HG02623 (cell line): ENCODE measurements at regions not wholly inside any gene's neighbourhood (a gene's known extent, or its start where the extent isn't known, plus 50 kb on each side); places are given as distances from the start of the nearest gene placed in this dataset.
"Not testable (repeated sequence)": the region's sequence is repeated elsewhere in the genome, so short reads cannot be mapped to it uniquely, and the experiment has no call there.

Source experiments
- ATAC-seq: cut with Tn5 transposase; IDR thresholded peaks from one replicate; pipeline ENCODE4 v1.9.1; 2021; ENCODE audit warnings: moderate library complexity; ENCODE audit not compliant: unreplicated experiment

GRCh38 chr2:48043131-48043700 is 136.9 kb upstream of the FBXO11 start:
- ATAC-seq, result no peak

- ATAC-seq, result no peak
These were observed 137.4 kb upstream of the FBXO11 start for GRCh38 chr2:48043746-48044145.

GRCh38 chr2:48045613-48046012 is 139.3 kb upstream of the FBXO11 start:
- no peak for ATAC-seq

GRCh38 chr2:48048476-48049171 is 142.3 kb upstream of the FBXO11 start:
- no peak for ATAC-seq

DNA sequence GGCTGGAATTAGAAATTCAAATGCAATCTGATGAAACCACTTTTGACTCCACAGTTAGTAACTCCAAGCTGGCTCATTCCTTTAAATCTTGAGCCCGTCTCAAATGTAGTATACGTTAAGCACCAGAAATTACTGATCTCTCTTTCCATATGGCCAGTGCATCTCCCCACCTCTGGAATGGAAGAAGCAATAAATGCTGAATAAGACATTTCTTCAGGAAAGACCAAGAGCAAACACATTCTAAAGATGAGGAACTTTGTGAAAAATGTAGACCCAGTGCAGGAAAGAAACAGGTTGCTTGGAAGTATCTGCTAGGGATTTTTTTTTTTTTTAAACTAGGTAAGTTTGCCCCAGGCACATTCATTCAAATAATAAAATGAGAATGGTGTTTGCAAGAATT is 143.1 kb upstream of the FBXO11 start:
- ATAC-seq, result no peak

DNA sequence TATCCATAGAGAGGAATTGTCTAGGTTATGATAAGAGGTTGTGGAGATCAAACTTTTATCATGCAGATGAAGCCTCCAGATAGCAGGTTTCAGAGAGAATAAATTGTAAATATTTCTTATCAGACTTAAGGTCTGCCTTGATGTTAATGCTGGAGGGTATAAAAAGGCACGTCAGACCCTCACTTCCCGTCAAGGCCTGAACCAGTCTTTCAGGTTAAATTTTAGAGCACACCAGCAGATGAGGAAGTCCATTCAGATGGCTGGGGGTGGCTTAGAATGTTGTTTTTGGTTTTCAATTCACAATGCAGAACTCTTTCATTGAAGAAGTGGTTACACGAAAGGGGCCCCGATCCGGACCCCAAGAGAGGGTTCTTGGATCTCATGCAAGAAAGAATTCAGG is 144.4 kb upstream of the FBXO11 start:
- no peak for ATAC-seq

DNA sequence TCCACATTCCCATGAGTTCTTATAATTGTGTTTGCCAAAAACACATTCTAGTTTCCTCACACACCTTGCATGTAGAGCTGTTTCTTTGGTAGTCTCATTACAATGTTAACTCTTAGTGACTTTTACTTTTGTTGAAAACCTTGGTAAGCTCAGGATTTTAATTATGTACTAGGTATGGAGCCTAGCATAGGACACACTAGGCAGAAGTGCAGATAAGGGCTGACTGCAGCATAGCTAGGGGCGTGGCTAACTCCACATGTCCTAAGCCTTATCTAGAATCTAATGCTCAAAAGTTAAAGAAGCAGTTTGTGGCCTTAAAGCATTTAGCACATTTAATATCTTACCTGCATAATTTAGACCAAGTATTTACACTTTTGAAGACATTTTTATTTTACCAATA is 153.7 kb upstream of the FBXO11 start:
- no peak for ATAC-seq

DNA sequence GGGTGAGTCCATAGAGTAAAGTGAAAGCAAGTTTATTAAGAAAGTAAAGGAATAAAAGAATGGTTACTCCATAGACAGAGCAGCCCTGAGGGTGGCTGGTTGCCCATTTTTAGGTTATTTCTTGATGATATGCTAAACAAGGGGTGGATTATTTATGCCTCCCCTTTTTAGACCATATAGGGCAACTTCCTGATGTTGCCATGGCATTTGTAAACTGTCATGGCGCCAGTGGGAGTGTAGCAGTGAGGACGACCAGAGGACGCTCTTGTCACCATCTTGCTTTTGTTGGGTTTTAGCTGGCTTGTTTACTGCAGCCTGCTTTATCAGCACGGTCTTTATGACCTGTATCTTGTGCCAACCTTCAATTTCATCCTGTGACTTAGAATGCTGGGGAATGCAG is 155.4 kb upstream of the FBXO11 start:
- not testable (repeated sequence) for ATAC-seq

DNA sequence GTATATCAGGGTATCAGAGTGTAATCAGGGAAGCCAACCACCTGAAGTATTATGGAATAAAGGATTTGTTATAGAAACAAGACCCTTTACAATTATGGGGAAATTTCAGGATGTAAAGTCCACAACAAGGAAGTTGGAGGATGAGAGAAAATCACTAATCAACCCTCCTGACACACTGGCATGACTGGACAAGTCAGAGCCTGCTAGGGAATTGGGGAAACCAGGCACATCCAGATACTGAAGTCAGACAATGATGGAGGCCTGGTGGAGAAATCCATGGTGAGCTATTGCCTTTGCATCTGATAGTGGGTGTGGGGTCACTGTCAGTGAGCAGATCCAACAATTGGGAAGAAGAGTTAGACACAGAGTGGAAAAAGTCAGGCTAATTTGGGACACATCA is 158.8 kb upstream of the FBXO11 start:
- ATAC-seq, result no peak

GRCh38 chr2:48066000-48066399 is 159.7 kb upstream of the FBXO11 start:
- no peak for ATAC-seq

- ATAC-seq, result no peak
These were observed 163.5 kb upstream of the FBXO11 start for GRCh38 chr2:48069769-48070168.

DNA sequence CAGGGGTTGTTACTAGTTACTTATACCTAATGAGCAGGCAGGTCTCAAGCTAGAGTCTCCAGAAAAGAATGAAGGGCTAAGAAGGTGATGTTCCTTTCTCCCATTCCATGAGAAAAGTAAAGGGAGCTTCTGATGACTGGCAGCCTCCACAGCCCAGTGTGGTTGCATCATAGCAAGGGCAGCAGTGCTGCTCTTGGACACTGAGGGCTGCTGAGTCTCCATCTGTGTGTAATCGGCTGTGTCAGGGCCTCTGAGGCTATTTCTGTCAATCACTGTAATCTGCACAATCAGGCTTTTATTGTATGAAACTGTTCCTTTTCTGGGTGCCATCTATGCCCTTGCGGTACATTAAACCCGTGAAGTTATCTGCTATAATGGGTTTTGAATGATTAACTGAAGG is 164.1 kb upstream of the FBXO11 start:
- no peak for ATAC-seq

DNA sequence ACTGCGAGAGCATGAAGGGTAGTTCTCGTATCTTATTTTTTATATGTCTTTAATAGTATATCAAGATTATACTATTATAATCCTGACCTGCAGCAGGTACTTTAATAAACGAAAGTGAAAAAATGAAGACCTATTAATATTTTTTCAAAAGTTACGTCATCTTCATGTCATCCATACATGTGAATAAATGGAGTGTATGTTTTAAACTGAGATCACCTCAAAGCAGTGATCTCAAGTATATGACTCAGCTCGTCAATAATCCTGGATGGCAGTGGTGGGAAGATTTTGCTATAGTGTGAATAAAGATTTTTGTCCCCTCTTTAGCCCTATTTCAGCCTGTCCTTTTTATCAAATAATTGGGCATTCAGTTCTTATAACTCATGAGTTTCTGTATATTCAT is 166.3 kb upstream of the FBXO11 start:
- ATAC-seq, result no peak

DNA sequence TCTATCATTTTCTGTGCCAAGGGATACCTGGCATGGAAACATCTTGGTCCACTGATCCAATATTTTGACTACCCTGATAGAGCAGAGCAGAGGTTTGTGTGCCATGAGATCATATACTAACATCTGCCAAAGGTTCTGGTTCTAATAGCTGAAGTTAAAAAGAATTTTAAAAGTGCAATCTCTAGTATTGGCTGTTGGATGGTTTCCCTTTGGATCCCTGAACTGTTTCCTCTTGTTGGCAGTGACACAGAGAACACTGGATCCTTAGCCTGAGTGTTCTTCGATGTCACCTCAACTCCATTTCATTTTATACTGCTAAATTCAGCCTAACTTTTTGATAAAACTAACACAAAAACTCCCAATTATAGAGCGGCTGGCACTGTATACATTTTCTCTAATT is 169.3 kb upstream of the FBXO11 start:
- no peak for ATAC-seq

- ATAC-seq, result no peak
These were observed 174.4 kb upstream of the FBXO11 start for GRCh38 chr2:48080534-48081316.

DNA sequence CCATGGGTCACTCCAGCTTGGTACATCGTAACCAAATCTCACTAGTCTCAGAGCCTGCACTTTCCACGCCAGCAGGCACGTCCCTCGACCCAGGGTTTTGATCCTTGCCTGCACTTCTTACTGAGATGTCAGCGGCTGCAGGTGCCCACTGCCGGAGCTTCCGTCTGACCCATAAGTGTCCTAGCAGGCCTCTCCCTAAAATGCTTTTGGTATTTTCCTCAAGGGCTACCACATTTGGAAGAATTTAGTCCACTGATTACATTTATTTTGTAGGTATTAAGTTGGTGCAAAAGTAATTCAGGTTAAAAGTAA is 175.0 kb upstream of the FBXO11 start:
- no peak for ATAC-seq

- ATAC-seq, result no peak
These were observed 179.6 kb upstream of the FBXO11 start for GRCh38 chr2:48085888-48086287.

DNA sequence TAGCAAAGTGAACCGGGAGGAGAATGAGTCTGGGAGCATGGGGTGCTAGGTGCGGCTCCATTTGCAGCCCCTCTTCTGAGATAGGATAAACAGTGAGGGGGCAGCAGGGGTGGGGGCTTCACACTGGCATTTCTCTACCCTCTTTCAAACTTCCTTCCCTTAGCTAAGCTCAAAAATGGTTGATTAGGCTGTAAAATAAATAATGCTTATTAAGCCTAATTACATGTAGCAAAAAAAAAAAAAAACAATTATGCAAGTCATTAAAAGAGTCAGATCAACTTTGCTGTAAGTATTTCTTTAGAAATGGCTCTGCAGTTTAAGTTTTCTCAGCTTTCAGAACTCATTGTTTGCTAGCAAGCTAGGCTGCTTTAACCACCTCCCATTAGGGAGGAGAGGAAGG is 182.7 kb upstream of the FBXO11 start:
- no peak for ATAC-seq

DNA sequence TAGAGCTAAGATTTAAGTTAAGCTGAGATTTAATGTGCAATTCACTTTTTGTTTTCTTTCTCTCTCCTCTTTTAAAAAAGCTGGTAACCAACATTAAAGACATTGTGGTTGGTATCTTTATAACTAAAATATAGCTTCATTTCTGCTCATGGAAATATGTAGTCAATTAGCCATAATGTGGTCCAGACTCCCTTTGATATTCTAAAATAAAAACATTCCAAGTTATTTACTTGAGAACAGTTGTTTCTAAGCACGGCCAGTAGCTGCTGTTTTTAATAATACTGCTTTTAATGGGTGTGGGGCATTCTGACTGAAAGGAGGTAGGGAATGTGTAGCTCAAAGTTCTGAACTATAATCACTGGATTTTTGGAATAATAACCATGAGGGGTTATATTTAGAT is 183.3 kb upstream of the FBXO11 start:
- ATAC-seq, result no peak

DNA sequence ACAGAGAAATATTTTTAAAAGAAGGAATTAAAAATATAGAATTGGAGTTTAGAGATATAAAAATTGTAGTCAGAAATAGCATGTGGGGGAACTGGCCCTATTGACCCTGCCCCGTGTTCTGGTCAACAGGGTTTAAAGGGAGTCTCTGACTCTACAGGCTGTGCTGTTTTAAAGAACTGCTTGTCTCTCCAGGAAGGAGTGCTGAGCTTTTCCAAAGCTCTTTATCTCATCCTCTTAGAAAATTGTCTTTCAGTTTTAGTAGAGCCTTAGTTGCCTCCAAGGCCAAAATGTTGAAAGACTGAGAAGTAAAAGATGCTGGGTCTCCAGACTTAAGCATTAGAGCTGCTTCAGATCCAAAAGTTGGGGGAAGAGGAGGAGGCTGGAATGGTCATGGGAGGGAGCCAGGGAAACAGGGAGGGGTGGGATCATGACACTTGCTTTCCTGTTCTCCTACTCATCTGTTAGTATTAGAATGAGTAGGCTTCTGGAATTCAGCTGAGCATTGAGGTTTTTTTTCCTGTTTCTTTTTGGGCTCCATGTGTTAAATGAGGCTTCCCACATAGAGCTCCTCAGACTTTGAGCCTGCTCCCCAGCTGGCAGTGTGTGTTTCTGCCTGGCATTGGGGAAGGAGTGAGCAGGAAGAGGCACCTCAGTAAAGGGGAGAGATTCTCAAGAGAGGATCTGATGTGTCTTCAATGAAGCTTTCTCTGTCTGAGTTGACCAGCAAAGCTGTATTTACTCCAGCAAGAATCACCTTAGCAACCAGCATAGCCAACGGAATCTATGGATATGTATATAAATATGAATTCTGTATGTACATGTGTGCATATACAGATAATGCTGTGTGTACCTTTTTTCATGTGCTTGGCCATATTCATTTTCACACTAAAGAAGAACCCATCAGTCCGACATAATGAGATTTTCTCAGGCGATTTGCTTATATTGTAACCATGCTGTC is 186.8 kb upstream of the FBXO11 start:
- ATAC-seq, result no peak

- not testable (repeated sequence) for ATAC-seq
These were observed 190.5 kb upstream of the FBXO11 start for GRCh38 chr2:48096765-48097164.
